ENCODE measurements at regions not wholly inside any gene's neighbourhood (a gene's known extent, or its start where the extent isn't known, plus 50 kb on each side); places are given as distances from the start of the nearest gene placed in this dataset.

- TF ChIP-seq CTCF (conservative IDR thresholded peaks at IDR 0.05) (no peak), ZFX (IDR thresholded peaks at IDR 0.05) (no peak)
Observed at GRCh38 chr16:64365448-64365931, 756.4 kb downstream of the CDH11 start.

Data from C4-2B (cell line).